K562 (cell line): ENCODE measurements at regions not wholly inside any gene's neighbourhood (a gene's known extent, or its start where the extent isn't known, plus 50 kb on each side); places are given as distances from the start of the nearest gene placed in this dataset.

ENCODE experiments used
- ATAC-seq: fragments of 200-7000 bp; cut with Tn5 transposase; 3 replicates; pipeline ENCODE4 v1.9.1; 2020; ENCODE audit warnings: moderate library complexity
- BruUV-seq: library from RNA; stranded (reverse); fragments of 400-500 nt; replicated peaks from 2 replicates; lab custom pipeline; 2021; lab: Mats Ljungman, UMichigan
- CTCF ChIA-PET: fragments of 300-600 bp; formaldehyde crosslinking; extraction: SDS; loops from one replicate; lab custom pipeline; 2021; ENCODE audit warnings: low intra/inter-chr PET ratio; lab: Yijun Ruan, JAX
- POLR2A ChIA-PET: fragments of 300-600, 350-650 bp; sonication (Branson Sonifier 250); formaldehyde crosslinking; extraction: SDS; loops from one replicate; lab custom pipeline; 2021; ENCODE audit warnings: antibody characterized with exemption, inconsistent platforms; lab: Yijun Ruan, JAX
- DNase-seq, 4 experiments: peaks; one replicate each; pipeline versions ENCODE4 v3.0.0 to v3.0.0-alpha.2; 2011 to 2018; ENCODE audit warnings: low spot score in 3 of 4, mixed read lengths in 3 of 4; ENCODE audit errors: extremely low read depth in 1 of 4
- FAIRE-seq: peaks from 2 replicates; lab custom pipeline; 2011; peaks lifted over from hg19 to GRCh38; lab: Jason Lieb, UNC
- H2AFZ ChIP-seq: 2 replicates; pipeline ENCODE4 v1.6.0; 2011; ENCODE audit warnings: low read depth, low read length, control low read depth, inconsistent platforms
- H3K27ac ChIP-seq: fragments of 200-600 bp; 3 replicates; pipeline ENCODE4 v1.8.0; 2011; ENCODE audit warnings: low read depth, mild to moderate bottlenecking, control low read depth, inconsistent platforms, low read length, moderate library complexity, mixed read lengths; ENCODE audit errors: extremely low read depth
- H3K27me3 ChIP-seq, 2 experiments: fragments of 300-600 bp in 1 of 2; 2 replicates in 1 of 2; 3 replicates in 1 of 2; pipeline versions ENCODE4 v1.6.0 to v1.8.0; 2011; ENCODE audit warnings: inconsistent platforms in 2 of 2, low read length in 2 of 2, mild to moderate bottlenecking in 1 of 2, mixed read lengths in 1 of 2, moderate library complexity in 1 of 2; ENCODE audit not compliant: control insufficient read depth in 2 of 2, insufficient read depth in 2 of 2
- H3K36me3 ChIP-seq: fragments of 300-600 bp; 3 replicates; pipeline ENCODE4 v1.8.0; 2011; ENCODE audit warnings: mild to moderate bottlenecking, low read length, inconsistent platforms; ENCODE audit not compliant: control insufficient read depth, insufficient read depth
- H3K4me1 ChIP-seq, 2 experiments: fragments of 200-600 bp in 1 of 2; replicated peaks in 1 of 2; 2 replicates in 1 of 2; 3 replicates in 1 of 2; pipeline versions ENCODE4 v1.5.1 to v1.8.0; 2011; ENCODE audit warnings: inconsistent platforms in 2 of 2, low read length in 2 of 2, mild to moderate bottlenecking in 1 of 2, mixed read lengths in 1 of 2, moderate library complexity in 1 of 2; ENCODE audit not compliant: control insufficient read depth in 2 of 2, insufficient read depth in 2 of 2
- H3K4me2 ChIP-seq: 2 replicates; pipeline ENCODE4 v1.6.1; 2011; ENCODE audit warnings: low read length, control low read depth, inconsistent platforms, mixed read lengths; ENCODE audit not compliant: insufficient read depth
- H3K4me3 ChIP-seq: fragments of 200-600 bp; sonication (generic), shearing (Covaris generic); 2 replicates; pipeline ENCODE4 v1.5.1; 2016; ENCODE audit warnings: control low read depth, inconsistent platforms
- H3K79me2 ChIP-seq: fragments of 200-600 bp; 3 replicates; pipeline ENCODE4 v1.8.0; 2011; ENCODE audit warnings: low read length, inconsistent platforms; ENCODE audit not compliant: control insufficient read depth, insufficient read depth
- H3K9ac ChIP-seq, 2 experiments: 2 replicates each; pipeline versions ENCODE4 v1.6.0 to v1.6.1; 2011; ENCODE audit warnings: low read depth in 2 of 2, low read length in 2 of 2, control low read depth in 1 of 2, inconsistent platforms in 1 of 2, mild to moderate bottlenecking in 1 of 2, mixed read lengths in 1 of 2; ENCODE audit not compliant: insufficient read depth in 1 of 2
- H3K9me1 ChIP-seq: one replicate; pipeline ENCODE4 v1.6.0; 2011; ENCODE audit warnings: inconsistent platforms, mild to moderate bottlenecking, low read length, moderate library complexity; ENCODE audit not compliant: control insufficient read depth, insufficient read depth
- H3K9me3 ChIP-seq: replicated peaks from 2 replicates; pipeline ENCODE4 v1.5.1; 2011; ENCODE audit warnings: low read depth, low read length, inconsistent platforms; ENCODE audit not compliant: control insufficient read depth, insufficient read depth
- H4K20me1 ChIP-seq: replicated peaks from 2 replicates; pipeline ENCODE4 v1.6.1; 2011; ENCODE audit warnings: low read length, inconsistent platforms, mixed read lengths; ENCODE audit not compliant: control insufficient read depth, insufficient read depth
- CBX8 ChIP-seq: fragments of 200-600 bp; sonication (generic); IDR thresholded peaks from 2 replicates; pipeline ENCODE4 v1.6.1; 2012; ENCODE audit warnings: borderline replicate concordance, mixed run types, low read depth, mild to moderate bottlenecking, moderate library complexity, mixed read lengths, low read length, control low read depth, inconsistent platforms; ENCODE audit not compliant: poor library complexity, severe bottlenecking; ENCODE audit errors: extremely low read depth
- ELF2 ChIP-seq: fragments of 250-450 bp; sonication (Bioruptor Pico); IDR thresholded peaks from 2 replicates; pipeline ENCODE4 v1.5.0; 2021; ENCODE audit warnings: mild to moderate bottlenecking
- FOS ChIP-seq: IDR thresholded peaks from 3 replicates; pipeline ENCODE4 v1.6.1; 2011; ENCODE audit not compliant: insufficient read length; ENCODE audit errors: extremely low read depth
- HDAC1 ChIP-seq, 2 experiments: fragments of 450-650 bp; IDR thresholded peaks; 2 replicates each; pipeline ENCODE4 v1.6.1; 2016 to 2017; ENCODE audit warnings: inconsistent platforms in 1 of 2, mild to moderate bottlenecking in 1 of 2, moderate library complexity in 1 of 2
- HNRNPUL1 ChIP-seq: fragments of 200-400 bp; formaldehyde crosslinking; IDR thresholded peaks from 2 replicates; pipeline ENCODE4 v1.6.1; 2017; ENCODE audit warnings: low read length
- KDM4B ChIP-seq, 2 experiments: fragments of 450-650 bp in 1 of 2; sonication (generic) in 1 of 2; IDR thresholded peaks; 2 replicates each; pipeline ENCODE4 v1.6.1; 2016 to 2017; ENCODE audit warnings: borderline replicate concordance in 2 of 2, antibody characterized with exemption in 1 of 2, low read depth in 1 of 2, mild to moderate bottlenecking in 1 of 2
- LEF1 ChIP-seq: fragments of 450-650 bp; IDR thresholded peaks from 2 replicates; pipeline ENCODE4 v1.6.1; 2016; ENCODE audit warnings: mild to moderate bottlenecking
- MAFG ChIP-seq: fragments of 450-650 bp; conservative IDR thresholded peaks from 2 replicates; pipeline ENCODE4 v1.6.1; 2016; ENCODE audit warnings: missing genetic modification characterization, missing compliant biosample characterization
- NCOA2 ChIP-seq, 2 experiments: fragments of 450-650 bp; IDR thresholded peaks; 2 replicates each; pipeline ENCODE4 v1.6.1; 2018; ENCODE audit warnings: mild to moderate bottlenecking in 2 of 2, moderate library complexity in 1 of 2; ENCODE audit not compliant: partially characterized antibody in 2 of 2
- NFRKB ChIP-seq: fragments of 450-650 bp; IDR thresholded peaks from 2 replicates; pipeline ENCODE4 v1.6.1; 2016; ENCODE audit warnings: low read depth
- NR3C1 ChIP-seq: sonication (generic); formaldehyde crosslinking; IDR thresholded peaks from 2 replicates; pipeline ENCODE4 v1.8.1; 2022; ENCODE audit warnings: missing genetic modification reagents
- STAT5A ChIP-seq: IDR thresholded peaks from 2 replicates; pipeline ENCODE4 v1.6.1; 2012; ENCODE audit warnings: low read length, inconsistent platforms, borderline replicate concordance
- TAF15 ChIP-seq: fragments of 200-400 bp; formaldehyde crosslinking; IDR thresholded peaks from 2 replicates; pipeline ENCODE4 v1.6.1; 2017; ENCODE audit warnings: mild to moderate bottlenecking, low read depth, low read length, moderate library complexity
- TOE1 ChIP-seq, 2 experiments: fragments of 450-650 bp in 1 of 2; sonication (generic) in 1 of 2; formaldehyde crosslinking in 1 of 2; IDR thresholded peaks; 2 replicates each; pipeline versions ENCODE4 v1.7.1 to v1.8.0; 2016 to 2022; ENCODE audit warnings: borderline replicate concordance in 2 of 2, mild to moderate bottlenecking in 2 of 2, antibody characterized with exemption in 1 of 2, inconsistent platforms in 1 of 2, low read depth in 1 of 2, missing genetic modification reagents in 1 of 2, moderate library complexity in 1 of 2
- ZBTB7A ChIP-seq: IDR thresholded peaks from 2 replicates; pipeline ENCODE4 v1.6.1; 2011; ENCODE audit warnings: low read depth, mild to moderate bottlenecking, low read length, moderate library complexity, borderline replicate concordance; ENCODE audit not compliant: control insufficient read depth
- ZNF140 ChIP-seq: fragments of 250-450 bp; sonication (Bioruptor Pico); IDR thresholded peaks from 2 replicates; pipeline ENCODE4 v1.8.0; 2021; ENCODE audit warnings: moderate library complexity, mild to moderate bottlenecking, inconsistent platforms
- ZNF316 ChIP-seq: fragments of 450-650 bp; IDR thresholded peaks from 2 replicates; pipeline ENCODE4 v1.6.1; 2016
- ZNF778 ChIP-seq: fragments of 450-650 bp; formaldehyde crosslinking; IDR thresholded peaks from 2 replicates; pipeline ENCODE4 v1.4.0; 2020; ENCODE audit warnings: mild to moderate bottlenecking, moderate library complexity
- WGBS: fragments of 100-300 bp; shearing (Covaris generic); methylation state at CpG from one replicate; pipeline ENCODE4 v1.1.6; 2016; ENCODE audit warnings: low coverage, mixed read lengths; ENCODE audit not compliant: insufficient coverage; ENCODE audit errors: missing lambda C conversion rate; 5-methylcytosine and 5-hydroxymethylcytosine counted together
- in situ Hi-C: fragments of 300-500 bp; cut with MboI; formaldehyde crosslinking; loops from 4 replicates; pipeline ENCODE4 v1.15.0; 2018; ENCODE audit warnings: inconsistent platforms, mixed read lengths
- intact Hi-C: fragments of 100-400 bp; cut with micrococcal nuclease; formaldehyde crosslinking; loops from 2 replicates; pipeline ENCODE4 v1.14.2; 2022

GRCh38 chr22:47783433-47784366 lies 1021.2 kb downstream of the TBC1D22A start (continued):
- no peak for TF ChIP-seq STAT5A

- no peak for ATAC-seq
- H2AFZ ChIP-seq: no peak overlapping the region
- FAIRE-seq: no peak
- no peak for TF ChIP-seq HNRNPUL1
- no peak for TF ChIP-seq ZBTB7A
- TF ChIP-seq ZNF778 (CRISPR knock-in tag): no peak
- TF ChIP-seq LEF1: no peak
- no peak for TF ChIP-seq ELF2 (CRISPR knock-in tag)
- TF ChIP-seq MAFG: no peak
- TF ChIP-seq TOE1 (IDR thresholded peaks at IDR 0.05; ENCODE audit: borderline replicate concordance): no peak
- TF ChIP-seq TOE1 (CRISPR knock-in tag; IDR thresholded peaks at IDR 0.05; ENCODE audit: borderline replicate concordance, low read depth): no peak
- TF ChIP-seq TAF15: no peak
- TF ChIP-seq HDAC1 (IDR thresholded peaks at IDR 0.05): no peak
- no peak for TF ChIP-seq NCOA2 (IDR thresholded peaks at IDR 0.05; ENCODE audit: partially characterized antibody in 2 of 2)
- TF ChIP-seq FOS: no peak
- no peak for TF ChIP-seq NR3C1
- TF ChIP-seq CBX8: no peak
- no peak for TF ChIP-seq ZNF140 (CRISPR knock-in tag)
- no peak for TF ChIP-seq NFRKB
- TF ChIP-seq ZNF316: no peak
- no peak for TF ChIP-seq KDM4B (IDR thresholded peaks at IDR 0.05; ENCODE audit: borderline replicate concordance in 2 of 2, low read depth in 1 of 2)
- H3K9me3 ChIP-seq: peaks cover 3% of the 10 kb centered on the region; the same call in 1 of the 2 replicates
- H3K27me3 ChIP-seq: no peaks in the 10 kb centered on the region
- H3K36me3 ChIP-seq: no peaks in the 10 kb centered on the region; the same call in 2 of the 3 replicates
- ChIA-PET POLR2A (no interaction called here), CTCF (no interaction called here)
- WGBS: 84% methylated on average over 8 of the region's 15 CpGs
- no TSS peak for BruUV-seq
- no peak overlapping the region for H3K4me2 ChIP-seq
- no peak for DNase-seq
- no peaks in the 10 kb centered on the region for H4K20me1 ChIP-seq
- H3K4me1 ChIP-seq: peaks cover 9 to 14% of the 10 kb centered on the region in 2 experiments; a peak in 4 of 5 replicates
- H3K9me1 ChIP-seq: no peaks in the 10 kb centered on the region
- no peak overlapping the region for H3K4me3 ChIP-seq
- no peak overlapping the region for H3K27ac ChIP-seq
- intact Hi-C loops: no loop called here
- no peaks in the 10 kb centered on the region for H3K79me2 ChIP-seq
- in situ Hi-C loops: no loop called here
- H3K9ac ChIP-seq: no peak overlapping the region
These were observed 1020.1 kb downstream of the TBC1D22A start for GRCh38 chr22:47782328-47783075.
